GM19438 (cell line): ENCODE measurements at regions not wholly inside any gene's neighbourhood (a gene's known extent, or its start where the extent isn't known, plus 50 kb on each side); places are given as distances from the start of the nearest gene placed in this dataset.

Experiments
- ATAC-seq: cut with Tn5 transposase; IDR thresholded peaks from one replicate; pipeline ENCODE4 v1.9.1; 2021; ENCODE audit warnings: low read depth; ENCODE audit not compliant: unreplicated experiment

DNA sequence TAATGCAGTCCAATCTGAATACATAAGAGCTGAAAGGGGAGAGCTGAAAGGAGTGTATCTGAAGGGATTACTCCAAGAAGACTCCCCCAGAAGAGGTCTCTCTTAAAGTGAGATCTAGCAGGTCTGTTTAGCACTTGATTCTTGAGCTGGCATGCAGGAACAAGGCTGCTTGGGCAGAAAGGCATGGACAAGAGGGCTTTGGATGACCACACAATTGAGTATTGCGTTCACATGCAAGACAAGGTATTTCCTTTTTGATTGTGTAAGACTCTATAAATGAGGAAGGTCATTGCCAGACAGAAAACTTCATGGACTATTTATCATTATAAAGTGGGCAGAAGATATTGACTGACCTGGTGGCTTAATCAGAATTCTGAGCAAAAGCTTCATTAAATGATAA, 145.5 kb upstream of the AFF2 start:
- no peak for ATAC-seq

GRCh38 chrX:148361641-148362040, 138.8 kb upstream of the AFF2 start:
- ATAC-seq, result no peak

DNA sequence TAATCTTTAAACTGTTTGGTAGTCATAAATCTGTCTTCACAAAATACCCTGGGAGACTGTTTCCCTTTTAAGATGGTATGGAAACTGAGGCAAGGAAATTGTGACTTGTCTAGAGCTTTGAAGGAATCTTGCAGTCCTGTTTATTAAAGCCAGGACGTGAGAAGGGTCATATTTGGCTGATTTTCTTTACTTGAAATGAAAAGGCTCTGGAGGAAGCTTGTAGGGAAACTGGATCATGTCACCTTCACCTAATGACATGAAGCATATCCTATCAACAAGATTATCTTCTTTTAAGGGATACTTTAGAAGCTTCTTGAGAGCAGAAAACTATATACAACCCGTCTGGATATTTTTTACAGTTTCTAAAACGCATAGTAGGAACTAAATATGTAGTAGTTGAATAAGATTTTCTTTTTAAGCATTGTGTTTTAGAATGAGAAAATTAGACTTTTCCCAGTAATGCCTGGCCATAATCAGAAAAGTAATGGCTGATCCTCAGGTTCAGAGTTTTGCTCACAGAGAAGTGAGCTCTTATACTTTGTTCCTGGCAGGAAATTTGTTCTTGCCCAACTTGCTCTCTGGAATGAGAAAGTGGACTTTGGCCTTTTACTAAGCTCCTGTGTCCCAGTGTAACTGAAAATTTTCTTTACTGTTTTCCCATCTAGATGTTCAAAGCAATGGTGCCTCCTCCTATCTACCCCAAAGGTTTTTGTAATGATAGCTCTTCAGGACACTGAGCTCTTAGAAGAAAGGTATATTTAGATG, 136.8 kb upstream of the AFF2 start:
- no peak for ATAC-seq

DNA sequence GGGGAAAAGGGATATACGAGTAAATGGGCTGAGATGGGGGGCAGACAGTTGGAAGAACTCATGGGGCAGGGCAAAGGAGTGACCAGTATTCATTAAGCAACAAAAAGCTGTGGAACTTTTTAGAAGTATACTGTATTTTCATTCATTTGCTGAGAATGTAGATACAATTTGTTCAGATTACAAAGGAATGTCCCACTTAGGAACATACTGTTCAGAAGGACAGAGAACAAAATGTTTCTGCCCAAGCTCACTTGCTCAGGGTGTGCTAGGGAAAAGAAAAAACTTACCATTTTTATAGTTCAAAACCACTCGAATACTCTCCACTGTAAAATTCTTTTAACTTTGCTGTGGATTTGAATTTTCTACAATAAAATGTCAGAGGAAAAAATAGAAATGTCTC, 135.2 kb upstream of the AFF2 start:
- no peak for ATAC-seq

- ATAC-seq, result no peak
Measured at GRCh38 chrX:148371291-148371690, 129.1 kb upstream of the AFF2 start.

- peak; percentile 58 for ATAC-seq
Measured at GRCh38 chrX:148372925-148373324, 127.5 kb upstream of the AFF2 start.

- no peak for ATAC-seq
Measured at GRCh38 chrX:148376342-148376741, 124.1 kb upstream of the AFF2 start.

GRCh38 chrX:148380107-148380506, 120.3 kb upstream of the AFF2 start:
- ATAC-seq, result peak; percentile 15

GRCh38 chrX:148380650-148381561, 119.5 kb upstream of the AFF2 start:
- ATAC-seq, result peak; percentile 90

GRCh38 chrX:148381603-148382002, 118.8 kb upstream of the AFF2 start:
- peak; percentile 28 for ATAC-seq

DNA sequence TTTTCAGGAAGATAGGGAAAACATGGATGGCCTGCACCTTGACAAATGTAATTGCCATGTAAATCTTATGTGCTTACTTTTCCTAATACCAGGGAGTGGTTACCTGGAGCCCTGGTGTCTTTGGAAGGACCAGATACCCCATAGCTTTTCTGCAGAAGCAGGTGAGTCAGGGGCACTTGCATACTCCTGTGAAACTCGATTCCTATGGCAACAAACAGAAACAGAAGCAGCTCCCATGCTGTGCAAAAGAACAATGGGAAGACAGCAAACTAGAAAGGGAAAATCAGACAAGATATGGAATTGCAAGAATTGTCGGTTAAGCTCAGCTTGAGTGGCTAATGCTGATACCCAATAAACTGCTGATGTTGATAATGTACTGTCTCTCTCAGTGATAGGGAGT, 117.4 kb upstream of the AFF2 start:
- ATAC-seq, result no peak

- ATAC-seq, result no peak
Measured at GRCh38 chrX:148385471-148385870, 114.9 kb upstream of the AFF2 start.

- ATAC-seq, result no peak
Measured at GRCh38 chrX:148389629-148390028, 110.8 kb upstream of the AFF2 start.

- ATAC-seq, result no peak
Measured at GRCh38 chrX:148412006-148412405, 88.4 kb upstream of the AFF2 start.

DNA sequence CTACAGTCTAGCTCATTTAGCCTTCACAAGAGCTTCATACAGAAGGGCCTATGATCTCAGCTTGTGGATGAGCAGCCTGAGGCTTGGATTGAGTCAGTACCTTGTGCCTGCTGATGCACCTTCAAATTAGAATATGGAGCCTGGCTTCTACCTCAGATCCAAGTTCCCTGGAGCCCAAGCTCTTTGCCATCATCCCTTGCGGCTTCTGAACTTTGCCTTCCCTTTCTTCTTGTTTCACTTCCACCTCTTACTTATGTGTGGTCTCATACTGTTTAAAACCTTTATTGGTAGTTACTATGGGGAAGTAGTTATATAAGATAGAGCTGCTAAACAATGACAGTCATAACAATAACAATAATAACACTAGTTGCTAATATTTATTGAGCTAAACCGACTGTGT, 84.3 kb upstream of the AFF2 start:
- no peak for ATAC-seq

- ATAC-seq, result no peak
Measured at GRCh38 chrX:148416931-148417330, 83.5 kb upstream of the AFF2 start.

GRCh38 chrX:148417934-148418333, 82.5 kb upstream of the AFF2 start:
- no peak for ATAC-seq

- ATAC-seq, result no peak
Measured at GRCh38 chrX:148422526-148422925, 77.9 kb upstream of the AFF2 start.

GRCh38 chrX:148424570-148424969, 75.8 kb upstream of the AFF2 start:
- ATAC-seq, result no peak

DNA sequence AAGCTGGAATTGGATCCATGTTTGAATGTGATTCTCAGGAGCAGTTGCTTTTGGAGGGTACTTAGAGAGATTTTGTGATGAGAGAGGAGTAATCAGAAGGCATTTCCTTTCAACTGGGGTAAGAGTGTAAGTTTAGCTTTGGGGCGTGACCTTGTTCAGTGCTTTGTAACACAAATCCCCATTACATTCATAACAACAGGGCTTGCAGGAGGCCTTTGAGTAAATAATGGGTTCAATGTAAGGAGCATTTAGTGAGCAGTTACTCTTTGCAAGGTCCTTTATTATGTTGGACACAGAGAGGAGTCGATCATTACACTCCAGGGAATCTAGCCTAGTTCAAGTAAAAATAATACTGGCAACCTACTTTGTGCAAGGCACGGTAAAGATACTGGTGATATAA, 74.0 kb upstream of the AFF2 start:
- no peak for ATAC-seq

DNA sequence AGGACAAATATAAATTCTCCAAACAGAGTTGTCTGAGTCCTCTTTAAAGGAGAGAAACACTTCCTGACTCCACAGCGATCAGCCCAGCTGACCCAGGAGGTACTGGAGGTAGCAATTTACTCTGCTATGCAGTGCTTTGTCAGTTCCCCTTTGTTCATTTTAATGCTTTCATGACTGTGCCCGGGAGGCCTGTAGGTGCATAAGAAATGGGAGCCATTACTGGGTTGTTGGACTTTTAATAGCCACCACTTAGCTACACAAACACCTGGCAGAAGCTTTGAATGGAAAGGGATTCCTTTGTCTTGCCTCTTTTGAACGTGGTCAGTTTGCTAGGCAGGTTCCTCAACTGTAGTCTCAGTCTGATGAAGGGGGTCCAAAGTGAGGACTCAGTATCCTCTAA, 59.0 kb upstream of the AFF2 start:
- ATAC-seq, result no peak

DNA sequence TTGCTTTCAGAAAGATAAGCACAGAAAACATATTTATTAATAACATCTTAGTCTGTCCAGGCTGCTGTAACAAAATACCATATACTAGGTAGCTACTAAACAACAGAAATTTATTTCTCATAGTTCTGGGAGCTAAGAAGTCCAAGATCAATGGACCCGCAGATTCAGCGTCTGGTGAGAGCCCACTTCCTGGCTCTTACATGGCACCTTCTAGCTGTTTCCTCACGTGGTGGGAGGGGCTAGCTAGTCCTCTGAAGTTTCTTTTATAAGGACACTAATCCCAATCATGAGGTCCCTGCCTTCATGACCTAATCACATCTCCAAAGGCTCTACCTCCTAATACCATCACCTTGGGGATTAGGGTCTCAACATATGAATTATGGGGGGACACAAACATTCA, 57.2 kb upstream of the AFF2 start:
- ATAC-seq, result no peak
